ENCODE measurements at regions not wholly inside any gene's neighbourhood (a gene's known extent, or its start where the extent isn't known, plus 50 kb on each side); places are given as distances from the start of the nearest gene placed in this dataset.

- dilution Hi-C loops (cut with HindIII; ENCODE audit: low sequenced_read_pairs, unreplicated experiment) (no loop called here), intact Hi-C loops (cut with micrococcal nuclease) (no loop called here), in situ Hi-C loops (cut with MboI; ENCODE audit: low sequenced_read_pairs) (no loop called here)
- H2AFZ ChIP-seq (replicated peaks; ENCODE audit: low read length, poor library complexity) = no peak overlapping the region
- no peaks in the 10 kb centered on the region for H3K79me1 ChIP-seq (ENCODE audit: low read depth in 1 of 2, low read length in 2 of 2)
- no peak overlapping the region for H3K9ac ChIP-seq (ENCODE audit: low read depth, low read length)
- no peak overlapping the region for H3K18ac ChIP-seq (ENCODE audit: low read depth, low read length)
- no peak overlapping the region for H2BK120ac ChIP-seq (ENCODE audit: low read depth, low read length)
- no peak overlapping the region for H2BK5ac ChIP-seq (ENCODE audit: low read depth, low read length, poor library complexity, severe bottlenecking)
- H3K14ac ChIP-seq (replicated peaks; ENCODE audit: low read depth, low read length) = no peak overlapping the region
- H3K9me1 ChIP-seq (ENCODE audit: insufficient read depth, low read length) = no peaks in the 10 kb centered on the region
- no peak overlapping the region for H4K8ac ChIP-seq (ENCODE audit: low read depth in 2 of 2, low read length in 2 of 2)
- no peaks in the 10 kb centered on the region for H3K27me3 ChIP-seq (ENCODE audit: control insufficient read depth, insufficient read depth, low read length)
- no peak overlapping the region for H3K4ac ChIP-seq (ENCODE audit: low read depth, low read length)
- no peak overlapping the region for H3K23ac ChIP-seq (ENCODE audit: low read depth, low read length)
- H3K4me2 ChIP-seq (ENCODE audit: low read depth, low read length) = no peak overlapping the region
- H3K36me3 ChIP-seq (ENCODE audit: control insufficient read depth, insufficient read depth, low read length) = no peaks in the 10 kb centered on the region
- H2AK9ac ChIP-seq (replicated peaks; ENCODE audit: low read depth, low read length, poor library complexity) = no peak overlapping the region
- TF ChIP-seq ELK1 (IDR thresholded peaks at IDR 0.05; ENCODE audit: borderline replicate concordance, low read depth, low read length) = no peak
- no peak for TF ChIP-seq POLR2A (IDR thresholded peaks at IDR 0.05; ENCODE audit: low read depth, low read length)
- TF ChIP-seq MXI1 (IDR thresholded peaks at IDR 0.05; ENCODE audit: borderline replicate concordance, low read depth, low read length) = no peak
- no peak for TF ChIP-seq BHLHE40 (IDR thresholded peaks at IDR 0.05; ENCODE audit: low read depth, low read length)
- TF ChIP-seq SMC3 (IDR thresholded peaks at IDR 0.05; ENCODE audit: low read depth, low read length) = no peak
- TF ChIP-seq MAFK (IDR thresholded peaks at IDR 0.05; ENCODE audit: low read depth, low read length) = no peak
- TF ChIP-seq NFE2L2 (IDR thresholded peaks at IDR 0.05; ENCODE audit: low read depth, low read length) = no peak
- no peak for TF ChIP-seq RFX5 (IDR thresholded peaks at IDR 0.05; ENCODE audit: low read depth, low read length)
- no peak for TF ChIP-seq RAD21 (IDR thresholded peaks at IDR 0.05; ENCODE audit: low read length)
- TF ChIP-seq MAZ (IDR thresholded peaks at IDR 0.05; ENCODE audit: borderline replicate concordance, low read depth, low read length) = no peak
- no peak for TF ChIP-seq CEBPB (IDR thresholded peaks at IDR 0.05; ENCODE audit: low read depth, low read length)
- no peak for TF ChIP-seq FOS (IDR thresholded peaks at IDR 0.05; ENCODE audit: low read depth, low read length)
- no peak for TF ChIP-seq RCOR1 (IDR thresholded peaks at IDR 0.05; ENCODE audit: insufficient replicate concordance, low read length)
- TF ChIP-seq CHD1 (IDR thresholded peaks at IDR 0.05; ENCODE audit: low read depth, low read length) = no peak
- CTCF ChIA-PET = no interaction called here
- no peak for ATAC-seq (ENCODE audit: low read depth)
- H3K9me3 ChIP-seq (ENCODE audit: control insufficient read depth, insufficient read depth, low read length) = no peaks in the 10 kb centered on the region
- DNase-seq = no peak
- no peak overlapping the region for H3K4me3 ChIP-seq (ENCODE audit: insufficient read depth, low read depth, low read length)
- H2BK15ac ChIP-seq (ENCODE audit: low read depth, low read length) = no peak overlapping the region
- no peak overlapping the region for H2AK5ac ChIP-seq (ENCODE audit: low read depth, low read length)
- no peaks in the 10 kb centered on the region for H4K20me1 ChIP-seq (ENCODE audit: insufficient read depth, low read length)
- H4K91ac ChIP-seq (ENCODE audit: insufficient read depth, low read depth, low read length) = no peak overlapping the region
- no peaks in the 10 kb centered on the region for H3K4me1 ChIP-seq (ENCODE audit: control insufficient read depth, insufficient read depth, low read length)
- no peak overlapping the region for H3K56ac ChIP-seq (ENCODE audit: extremely low read depth, insufficient read depth, low read length)
- BruUV-seq (replicated peaks) = no TSS peak
- no peak overlapping the region for H2BK20ac ChIP-seq (ENCODE audit: low read depth, low read length)
- H3K27ac ChIP-seq (ENCODE audit: insufficient read depth, low read length) = no peak overlapping the region
- no peak overlapping the region for H4K5ac ChIP-seq (ENCODE audit: low read depth, low read length)
- POLR2A ChIA-PET (ENCODE audit: unreplicated experiment) = no interaction called here
Observed at GRCh38 chr4:135670548-135670947, 1469.0 kb upstream of the PABPC4L start.

Measured in IMR-90 (cell line).